Left lung (tissue), 4 donors: ENCODE measurements at regions not wholly inside any gene's neighbourhood (a gene's known extent, or its start where the extent isn't known, plus 50 kb on each side); places are given as distances from the start of the nearest gene placed in this dataset.
A peak's percentile ranks its signal among the peaks of the same experiment; 100 is the strongest.

Experiments used
- ATAC-seq: fragments of 200-7000 bp; cut with Tn5 transposase; one replicate; pipeline ENCODE4 v1.9.1; 2020; ENCODE audit warnings: moderate library complexity
- DNase-seq, 4 donors: peaks; one replicate each; pipeline ENCODE4 v3.0.0-alpha.2; 2013 to 2020
- H3K27ac ChIP-seq, 2 donors: fragments of 200-600 bp; sonication (generic) in 1 of 2; one replicate each; pipeline versions ENCODE4 v1.5.0 to v1.8.0; 2020 to 2021
- H3K27me3 ChIP-seq, 2 donors: fragments of 200-600 bp; sonication (generic) in 1 of 2; one replicate each; pipeline versions ENCODE4 v1.5.0 to v1.8.0; 2020 to 2021
- H3K36me3 ChIP-seq, 2 donors: fragments of 200-600 bp; sonication (generic) in 1 of 2; one replicate each; pipeline versions ENCODE4 v1.5.0 to v1.8.0; 2020 to 2021
- H3K4me1 ChIP-seq, 2 donors: fragments of 200-600 bp; one replicate each; pipeline ENCODE4 v1.8.0; 2021
- H3K4me3 ChIP-seq, 2 donors: fragments of 200-600 bp; sonication (generic) in 1 of 2; one replicate each; pipeline versions ENCODE4 v1.5.0 to v1.8.0; 2020 to 2021; ENCODE audit warnings: mild to moderate bottlenecking in 1 of 2
- H3K9me3 ChIP-seq, 2 donors: fragments of 200-600 bp; sonication (generic) in 1 of 2; one replicate each; pipeline versions ENCODE4 v1.5.0 to v1.8.0; 2020 to 2021
- intact Hi-C, 2 donors: fragments of 100-400 bp; cut with DNase I; formaldehyde crosslinking; loops; one replicate each; pipeline versions ENCODE4 v1.11.2 to v1.14.2; 2022
- TF ChIP-seq, protein P1 (sequence below), 2 donors: fragments of 200-600 bp; sonication (generic) in 1 of 2; IDR thresholded peaks; one replicate each; pipeline versions ENCODE4 v1.5.0 to v1.8.0; 2021; ENCODE audit warnings: antibody characterized with exemption in 2 of 2
- donor health status: DM: no; HTN: yes; CAD: no.
- donor health status: DM: no; HTN: no; CAD: no.

DNA sequence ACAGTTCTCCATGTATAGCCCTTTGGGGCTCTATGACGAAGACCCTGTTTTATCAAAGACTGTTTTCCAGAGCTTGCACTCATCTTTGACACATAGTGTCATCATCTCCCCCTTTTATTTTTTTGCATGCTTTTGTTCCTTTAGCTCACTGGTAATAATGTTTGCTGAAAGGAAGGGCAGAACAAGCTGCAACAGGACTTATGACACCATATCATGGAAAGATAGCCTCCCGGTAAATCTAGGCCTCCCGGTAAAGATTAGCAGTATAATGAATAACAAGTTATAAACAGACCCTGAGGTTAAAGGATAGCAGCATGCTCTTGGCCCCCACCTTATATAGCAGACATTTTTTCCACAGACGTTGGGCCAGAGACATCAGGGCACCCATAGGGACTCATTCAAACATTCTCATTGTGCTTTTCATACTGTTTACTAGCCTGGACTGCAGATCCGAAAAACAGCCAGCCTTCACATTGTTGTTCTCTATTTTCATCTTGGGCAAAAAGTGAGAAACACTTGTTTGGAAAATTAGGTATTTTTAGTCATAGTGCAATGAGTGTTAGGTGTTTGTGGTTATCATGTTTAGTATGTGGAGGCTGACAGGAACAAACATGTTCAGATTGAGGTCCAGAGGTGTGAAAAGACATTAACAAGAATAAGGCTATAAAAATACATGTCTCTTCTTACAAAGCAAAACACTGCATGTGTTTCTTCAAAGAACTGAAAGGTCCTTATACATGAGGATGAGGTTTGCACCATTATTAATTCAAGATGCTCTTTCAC, 136.9 kb upstream of the SPRY2 start:
- DNase-seq = no peak

DNA sequence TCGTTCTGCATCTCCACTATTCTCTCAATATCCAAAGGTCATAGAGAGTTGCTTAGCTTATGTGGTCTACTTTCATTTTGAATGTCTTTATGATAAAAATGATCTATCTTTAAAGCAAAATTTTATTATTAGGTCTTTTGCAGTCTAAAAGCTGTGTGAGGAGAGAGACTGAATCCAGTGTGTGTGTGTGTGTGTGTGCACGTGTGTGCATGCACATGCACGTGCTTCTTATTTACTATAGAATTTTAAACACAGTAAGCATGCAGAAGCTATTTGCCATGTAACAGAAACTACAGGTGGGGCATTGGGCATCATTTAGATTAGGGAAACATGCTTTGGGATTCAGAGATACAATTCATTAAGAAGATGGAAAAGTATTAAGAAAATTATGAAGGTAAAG, 136.0 kb upstream of the SPRY2 start:
- DNase-seq (no peak), ATAC-seq (no peak)
- intact Hi-C loops = no loop called here
- H3K27me3 ChIP-seq = no peaks in the 10 kb centered on the region
- H3K9me3 ChIP-seq = no peaks in the 10 kb centered on the region
- no peaks in the 10 kb centered on the region for H3K36me3 ChIP-seq
- TF ChIP-seq, protein P1, sequence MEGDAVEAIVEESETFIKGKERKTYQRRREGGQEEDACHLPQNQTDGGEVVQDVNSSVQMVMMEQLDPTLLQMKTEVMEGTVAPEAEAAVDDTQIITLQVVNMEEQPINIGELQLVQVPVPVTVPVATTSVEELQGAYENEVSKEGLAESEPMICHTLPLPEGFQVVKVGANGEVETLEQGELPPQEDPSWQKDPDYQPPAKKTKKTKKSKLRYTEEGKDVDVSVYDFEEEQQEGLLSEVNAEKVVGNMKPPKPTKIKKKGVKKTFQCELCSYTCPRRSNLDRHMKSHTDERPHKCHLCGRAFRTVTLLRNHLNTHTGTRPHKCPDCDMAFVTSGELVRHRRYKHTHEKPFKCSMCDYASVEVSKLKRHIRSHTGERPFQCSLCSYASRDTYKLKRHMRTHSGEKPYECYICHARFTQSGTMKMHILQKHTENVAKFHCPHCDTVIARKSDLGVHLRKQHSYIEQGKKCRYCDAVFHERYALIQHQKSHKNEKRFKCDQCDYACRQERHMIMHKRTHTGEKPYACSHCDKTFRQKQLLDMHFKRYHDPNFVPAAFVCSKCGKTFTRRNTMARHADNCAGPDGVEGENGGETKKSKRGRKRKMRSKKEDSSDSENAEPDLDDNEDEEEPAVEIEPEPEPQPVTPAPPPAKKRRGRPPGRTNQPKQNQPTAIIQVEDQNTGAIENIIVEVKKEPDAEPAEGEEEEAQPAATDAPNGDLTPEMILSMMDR (IDR thresholded peaks at IDR 0.05) = no peak
- H3K27ac ChIP-seq = no peak overlapping the region
- no peak overlapping the region for H3K4me3 ChIP-seq
- H3K4me1 ChIP-seq = no peaks in the 10 kb centered on the region

More for the DNA sequence above, 136.9 kb upstream of the SPRY2 start:
- TF ChIP-seq, protein P1 (IDR thresholded peaks at IDR 0.05) = no peak
- no peak for ATAC-seq
- intact Hi-C loops = no loop called here
- Histone ChIP-seq H3K4me1 (no peaks in the 10 kb centered on the region), H3K27ac (no peak overlapping the region), H3K27me3 (no peaks in the 10 kb centered on the region), H3K36me3 (no peaks in the 10 kb centered on the region), H3K4me3 (no peak overlapping the region), H3K9me3 (no peaks in the 10 kb centered on the region)

DNA sequence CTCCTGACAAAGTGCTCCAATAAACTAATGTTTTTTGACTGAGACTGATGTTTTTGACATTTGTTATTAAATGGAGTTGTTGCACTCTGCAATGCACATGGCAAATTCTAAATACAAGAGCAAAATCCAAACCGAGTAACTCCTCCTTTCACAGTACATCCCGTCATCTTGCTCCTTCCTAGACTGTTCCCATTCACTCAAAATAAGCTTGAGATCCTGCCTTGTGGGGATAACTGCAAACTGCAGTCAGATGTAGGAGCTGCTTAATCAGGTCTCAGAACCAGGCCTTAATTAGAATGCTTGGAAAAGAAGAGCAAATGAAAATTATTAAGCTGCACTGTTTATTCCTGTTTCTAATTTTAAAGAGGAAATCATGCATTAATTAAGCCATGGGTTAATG, 134.8 kb upstream of the SPRY2 start:
- H3K4me1 ChIP-seq = peaks cover 0 to 6% of the 10 kb centered on the region in 2 donors
- H3K27ac ChIP-seq = no peak overlapping the region
- intact Hi-C loops = no loop called here
- TF ChIP-seq, protein P1 (IDR thresholded peaks at IDR 0.05) = no peak
- ATAC-seq = no peak
- H3K4me3 ChIP-seq = no peak overlapping the region
- no peaks in the 10 kb centered on the region for H3K9me3 ChIP-seq
- H3K36me3 ChIP-seq = no peaks in the 10 kb centered on the region
- no peak for DNase-seq
- H3K27me3 ChIP-seq = no peaks in the 10 kb centered on the region

DNA sequence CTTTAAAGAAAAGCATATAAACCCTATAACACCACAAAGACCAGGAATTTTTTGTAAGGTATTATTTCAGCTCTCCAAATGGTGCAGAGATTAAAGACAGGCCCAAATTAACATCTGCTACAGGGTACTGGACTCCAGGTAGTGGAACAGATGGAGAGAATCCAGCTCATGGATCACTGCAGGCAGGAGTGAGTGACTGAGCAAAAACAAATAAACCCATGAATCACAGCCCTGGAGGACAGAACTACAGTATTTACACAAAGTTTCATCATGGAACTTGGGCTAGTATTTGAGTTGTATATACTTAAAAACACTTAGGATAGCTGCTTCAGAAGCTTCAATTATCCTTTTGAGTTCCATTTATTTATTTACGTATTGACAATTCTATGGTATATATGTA, 132.8 kb upstream of the SPRY2 start:
- DNase-seq = no peak
- H3K4me1 ChIP-seq = peaks cover 14 to 24% of the 10 kb centered on the region in 2 donors
- intact Hi-C loops = no loop called here
- TF ChIP-seq, protein P1 (IDR thresholded peaks at IDR 0.05) = no peak
- H3K4me3 ChIP-seq = no peak overlapping the region
- ATAC-seq = peak; percentile 85
- H3K36me3 ChIP-seq = no peaks in the 10 kb centered on the region
- no peaks in the 10 kb centered on the region for H3K27me3 ChIP-seq
- no peaks in the 10 kb centered on the region for H3K9me3 ChIP-seq
- H3K27ac ChIP-seq = no peak overlapping the region

DNA sequence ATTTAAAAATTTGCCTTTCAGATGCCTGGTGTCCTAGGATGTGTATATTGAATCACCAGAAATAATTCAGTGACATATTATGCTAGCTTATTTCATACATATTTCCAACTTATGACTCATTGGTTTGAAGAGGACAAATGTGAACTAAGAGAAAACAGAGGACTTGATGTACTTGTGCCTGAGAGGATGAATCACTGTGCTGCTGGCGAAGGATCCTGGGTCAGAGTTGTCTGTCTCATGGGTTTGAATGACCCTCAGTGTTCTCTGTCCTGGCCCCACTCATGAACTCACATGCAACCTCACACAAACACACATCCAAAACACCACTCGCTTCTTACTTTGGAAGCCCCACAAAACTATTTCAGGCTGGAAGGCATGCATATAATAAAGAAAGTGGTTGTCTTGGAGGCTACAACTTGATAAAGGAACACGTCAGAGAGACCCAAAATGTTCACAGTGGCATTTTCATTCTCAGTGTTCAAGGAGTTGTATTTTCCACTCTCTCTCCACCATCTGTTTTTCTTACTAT, 129.0 kb upstream of the SPRY2 start:
- Histone ChIP-seq H3K27ac (peak overlapping the region; percentile 68 to 69), H3K36me3 (no peaks in the 10 kb centered on the region), H3K27me3 (no peaks in the 10 kb centered on the region), H3K9me3 (no peaks in the 10 kb centered on the region), H3K4me1 (peaks cover 14 to 29% of the 10 kb centered on the region in 2 donors), H3K4me3 (no peak overlapping the region)
- DNase-seq = peak in 1 of 4 donors; percentile 63
- ATAC-seq = peak; percentile 90
- intact Hi-C loops = no loop called here
- TF ChIP-seq, protein P1 (IDR thresholded peaks at IDR 0.05) = no peak
